OCI-LY7 (cell line): ENCODE measurements at regions not wholly inside any gene's neighbourhood (a gene's known extent, or its start where the extent isn't known, plus 50 kb on each side); places are given as distances from the start of the nearest gene placed in this dataset.

Experiments used
- CTCF ChIP-seq: fragments of 200-600 bp; sonication (generic); conservative IDR thresholded peaks from 2 replicates; pipeline ENCODE4 v1.5.1; 2014; ENCODE audit warnings: mild to moderate bottlenecking, antibody characterized with exemption, low read length, moderate library complexity, mixed read lengths
- EZH2phosphoT487 ChIP-seq: fragments of 200-600 bp; sonication (generic); IDR thresholded peaks from 2 replicates; pipeline ENCODE4 v1.6.1; 2018; ENCODE audit warnings: low read depth, borderline replicate concordance, mild to moderate bottlenecking, mixed run types, antibody characterized with exemption, low read length, moderate library complexity, mixed read lengths

- TF ChIP-seq CTCF (no peak), EZH2phosphoT487 (no peak)
These were observed 221.0 kb upstream of the KLF6 start for GRCh38 chr10:4006051-4006450.
